Endothelial cell (in vitro differentiated cells): ENCODE measurements at regions not wholly inside any gene's neighbourhood (a gene's known extent, or its start where the extent isn't known, plus 50 kb on each side); places are given as distances from the start of the nearest gene placed in this dataset.

Source experiments
- DNase-seq: peaks from one replicate; pipeline ENCODE4 v3.0.0; 2021; ENCODE audit warnings: low spot score
- H3K27ac Mint-ChIP-seq: one replicate; pipeline ENCODE4 v1.8.0; 2021; ENCODE audit warnings: mixed read lengths, inconsistent platforms; ENCODE audit not compliant: unreplicated experiment
- H3K27me3 Mint-ChIP-seq: one replicate; pipeline ENCODE4 v1.8.0; 2021; ENCODE audit warnings: mild to moderate bottlenecking, moderate library complexity, mixed read lengths, inconsistent platforms; ENCODE audit not compliant: unreplicated experiment
- H3K36me3 Mint-ChIP-seq: one replicate; pipeline ENCODE4 v1.8.0; 2021; ENCODE audit warnings: mild to moderate bottlenecking, low read depth, mixed read lengths, inconsistent platforms; ENCODE audit not compliant: unreplicated experiment
- H3K4me1 Mint-ChIP-seq: one replicate; pipeline ENCODE4 v1.8.0; 2021; ENCODE audit warnings: mild to moderate bottlenecking, mixed read lengths, inconsistent platforms; ENCODE audit not compliant: unreplicated experiment
- H3K4me3 Mint-ChIP-seq: one replicate; pipeline ENCODE4 v1.8.0; 2021; ENCODE audit warnings: mild to moderate bottlenecking, mixed read lengths, inconsistent platforms; ENCODE audit not compliant: unreplicated experiment
- H3K9me3 Mint-ChIP-seq: one replicate; pipeline ENCODE4 v1.8.0; 2021; ENCODE audit warnings: mixed read lengths, inconsistent platforms; ENCODE audit not compliant: unreplicated experiment
- TF ChIP-seq, protein P1 (sequence below): fragments of 200-600 bp; sonication (generic); IDR thresholded peaks from one replicate; pipeline ENCODE4 v1.5.0; 2021; ENCODE audit warnings: antibody characterized with exemption; ENCODE audit not compliant: unreplicated experiment

DNA sequence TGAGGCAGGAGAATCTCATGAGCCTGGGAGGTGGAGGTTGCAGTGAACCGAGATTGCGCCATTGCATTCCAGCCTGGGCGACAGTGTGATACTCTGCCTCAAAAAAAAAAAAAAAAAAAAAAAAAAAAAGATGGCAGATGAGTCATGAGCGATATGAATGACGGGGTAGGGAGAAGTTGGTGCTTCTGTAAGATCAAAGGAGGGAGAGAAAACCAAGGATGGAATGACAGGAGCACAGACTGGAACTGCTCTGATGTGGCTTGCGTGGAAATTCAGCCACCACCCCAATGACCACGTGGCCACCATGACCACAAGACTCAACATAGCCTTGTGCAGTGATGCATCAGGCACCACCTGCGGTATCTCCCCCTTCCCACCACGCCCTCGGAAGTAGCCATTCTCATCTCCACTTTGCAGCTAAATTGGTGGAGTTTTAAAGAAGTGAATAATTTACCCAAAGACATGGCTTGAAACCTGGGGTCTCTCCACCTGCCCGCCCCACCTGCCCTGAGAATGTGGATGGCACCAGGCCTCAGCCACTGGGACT lies 96.0 kb downstream of the ACKR3 start:
- H3K4me1 Mint-ChIP-seq = peaks cover 9% of the 10 kb centered on the region
- DNase-seq = no peak
- TF ChIP-seq, protein P1, sequence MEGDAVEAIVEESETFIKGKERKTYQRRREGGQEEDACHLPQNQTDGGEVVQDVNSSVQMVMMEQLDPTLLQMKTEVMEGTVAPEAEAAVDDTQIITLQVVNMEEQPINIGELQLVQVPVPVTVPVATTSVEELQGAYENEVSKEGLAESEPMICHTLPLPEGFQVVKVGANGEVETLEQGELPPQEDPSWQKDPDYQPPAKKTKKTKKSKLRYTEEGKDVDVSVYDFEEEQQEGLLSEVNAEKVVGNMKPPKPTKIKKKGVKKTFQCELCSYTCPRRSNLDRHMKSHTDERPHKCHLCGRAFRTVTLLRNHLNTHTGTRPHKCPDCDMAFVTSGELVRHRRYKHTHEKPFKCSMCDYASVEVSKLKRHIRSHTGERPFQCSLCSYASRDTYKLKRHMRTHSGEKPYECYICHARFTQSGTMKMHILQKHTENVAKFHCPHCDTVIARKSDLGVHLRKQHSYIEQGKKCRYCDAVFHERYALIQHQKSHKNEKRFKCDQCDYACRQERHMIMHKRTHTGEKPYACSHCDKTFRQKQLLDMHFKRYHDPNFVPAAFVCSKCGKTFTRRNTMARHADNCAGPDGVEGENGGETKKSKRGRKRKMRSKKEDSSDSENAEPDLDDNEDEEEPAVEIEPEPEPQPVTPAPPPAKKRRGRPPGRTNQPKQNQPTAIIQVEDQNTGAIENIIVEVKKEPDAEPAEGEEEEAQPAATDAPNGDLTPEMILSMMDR = no peak
- peaks cover 5% of the 10 kb centered on the region for H3K9me3 Mint-ChIP-seq
- no peak overlapping the region for H3K4me3 Mint-ChIP-seq
- H3K27me3 Mint-ChIP-seq = peaks cover 4% of the 10 kb centered on the region
- no peak overlapping the region for H3K27ac Mint-ChIP-seq
- H3K36me3 Mint-ChIP-seq = peaks cover 7% of the 10 kb centered on the region

DNA sequence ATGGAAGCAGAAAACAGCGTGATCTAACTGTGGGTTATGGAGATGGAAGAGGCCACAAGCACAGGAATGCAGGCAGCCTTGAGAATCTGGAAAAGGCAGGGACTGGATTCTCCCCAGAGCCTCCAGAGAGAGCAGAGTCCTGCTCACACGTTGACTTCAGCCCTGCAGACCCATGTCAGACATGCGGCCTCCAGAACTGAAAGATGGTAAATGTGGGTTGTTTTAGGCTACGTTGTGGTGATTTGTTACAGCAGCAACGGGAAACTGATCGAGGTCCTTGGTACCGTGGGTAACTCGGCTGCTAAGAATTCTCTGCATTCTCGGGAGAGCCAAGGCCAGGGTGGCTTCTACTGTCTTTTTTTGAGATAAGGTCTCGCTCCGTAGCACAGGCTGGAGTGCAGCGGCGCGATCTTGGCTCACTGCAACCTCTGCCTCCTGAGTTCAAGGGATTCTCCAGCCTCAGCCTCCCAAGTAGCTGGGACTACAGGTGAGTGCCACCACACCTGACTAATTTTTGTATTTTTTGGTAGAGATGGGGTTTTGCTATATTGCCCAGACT lies 97.1 kb downstream of the ACKR3 start:
- Mint-ChIP-seq H3K9me3 (peaks cover 5% of the 10 kb centered on the region), H3K36me3 (peaks cover 7% of the 10 kb centered on the region), H3K27ac (no peak overlapping the region), H3K4me3 (peak overlapping the region; percentile 25), H3K4me1 (peaks cover 3% of the 10 kb centered on the region), H3K27me3 (peaks cover 7% of the 10 kb centered on the region)
- TF ChIP-seq, protein P1 = no peak
- DNase-seq = no peak

DNA sequence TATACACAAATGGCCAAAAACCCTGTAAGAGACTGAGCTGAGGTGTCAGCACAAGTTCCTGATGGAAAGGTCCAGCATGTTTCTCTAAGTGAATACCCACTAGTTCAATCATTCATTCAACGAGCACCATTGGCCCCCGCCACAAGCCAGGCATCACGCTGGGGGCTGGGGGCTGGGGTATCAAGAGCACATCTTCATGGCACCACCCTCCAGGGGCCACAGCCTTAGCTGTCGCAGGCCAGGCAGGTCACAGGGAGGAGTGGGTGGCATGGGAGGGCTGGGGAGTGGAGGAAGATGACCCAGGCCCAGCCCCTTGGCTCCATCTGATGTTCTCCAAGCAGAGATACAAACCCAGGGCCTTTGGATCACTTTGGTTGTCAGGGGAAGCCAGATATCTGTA lies 97.9 kb downstream of the ACKR3 start:
- H3K4me1 Mint-ChIP-seq = peaks cover 3% of the 10 kb centered on the region
- TF ChIP-seq, protein P1 = no peak
- H3K36me3 Mint-ChIP-seq = peaks cover 7% of the 10 kb centered on the region
- peaks cover 7% of the 10 kb centered on the region for H3K27me3 Mint-ChIP-seq
- no peak for DNase-seq
- no peak overlapping the region for H3K27ac Mint-ChIP-seq
- peaks cover 5% of the 10 kb centered on the region for H3K9me3 Mint-ChIP-seq
- no peak overlapping the region for H3K4me3 Mint-ChIP-seq

DNA sequence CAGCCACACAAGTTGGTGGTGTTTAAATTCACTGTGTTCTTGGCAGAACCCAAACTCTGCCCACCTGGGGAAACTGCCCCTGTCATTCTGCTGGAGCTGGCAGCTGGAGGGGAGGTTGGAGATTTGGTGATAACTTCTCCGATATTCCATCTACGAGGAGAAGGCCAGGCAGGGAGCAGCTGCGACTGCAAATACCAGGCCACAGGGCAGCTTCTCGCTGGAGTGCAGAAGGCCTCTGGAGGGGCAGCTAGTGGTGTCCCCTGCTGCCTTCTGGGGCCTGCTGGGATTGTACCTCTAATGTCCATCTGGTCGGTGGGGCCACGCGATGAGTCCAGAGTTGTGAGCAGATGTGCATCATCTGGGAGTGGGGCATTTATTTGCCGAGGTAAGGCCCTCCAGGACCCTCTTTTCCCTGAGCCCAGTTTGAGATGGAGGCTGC lies 98.9 kb downstream of the ACKR3 start:
- peaks cover 12% of the 10 kb centered on the region for H3K4me1 Mint-ChIP-seq
- TF ChIP-seq, protein P1 = no peak
- H3K36me3 Mint-ChIP-seq = peaks cover 11% of the 10 kb centered on the region
- no peak for DNase-seq
- peaks cover 12% of the 10 kb centered on the region for H3K27me3 Mint-ChIP-seq
- H3K27ac Mint-ChIP-seq = no peak overlapping the region
- no peak overlapping the region for H3K4me3 Mint-ChIP-seq
- H3K9me3 Mint-ChIP-seq = peaks cover 10% of the 10 kb centered on the region

DNA sequence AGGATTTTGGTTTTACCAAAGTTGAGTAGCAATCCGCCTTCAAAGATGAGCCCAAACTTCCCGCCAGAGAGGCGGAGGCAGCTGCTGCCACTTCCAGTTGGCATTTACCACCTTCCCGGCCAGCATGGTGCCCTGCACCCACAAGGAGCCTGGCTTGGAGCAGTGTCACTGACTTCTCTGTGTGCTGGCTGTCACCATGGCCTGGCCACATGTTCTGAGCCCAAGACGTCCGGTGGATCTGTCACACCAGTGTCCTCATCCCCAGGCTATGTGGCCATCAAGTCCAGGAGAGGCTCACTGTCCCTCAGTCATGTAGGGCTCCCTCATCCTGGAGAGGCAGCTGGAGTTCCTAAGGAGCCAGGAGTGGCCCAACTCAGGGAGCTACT lies 100.6 kb downstream of the ACKR3 start:
- TF ChIP-seq, protein P1 = no peak
- Mint-ChIP-seq H3K4me1 (peaks cover 15% of the 10 kb centered on the region), H3K36me3 (peaks cover 11% of the 10 kb centered on the region), H3K4me3 (no peak overlapping the region), H3K9me3 (peaks cover 10% of the 10 kb centered on the region), H3K27me3 (peaks cover 12% of the 10 kb centered on the region), H3K27ac (no peak overlapping the region)
- DNase-seq = no peak
